Esophagus squamous epithelium (tissue), 4 donors: ENCODE measurements at regions not wholly inside any gene's neighbourhood (a gene's known extent, or its start where the extent isn't known, plus 50 kb on each side); places are given as distances from the start of the nearest gene placed in this dataset.

Experiments
- POLR2A ChIP-seq, 4 donors: fragments of 450-650 bp; IDR thresholded peaks; one replicate each; pipeline ENCODE4 v1.6.1; 2017; ENCODE audit warnings: antibody characterized with exemption in 4 of 4, mild to moderate bottlenecking in 4 of 4, moderate library complexity in 3 of 4
- TF ChIP-seq, protein P1 (sequence below), 6 experiments: fragments of 450-650 bp in 4 of 6; fragments of 200-600 bp in 2 of 6; sonication (generic) in 2 of 6; IDR thresholded peaks; one replicate each; pipeline ENCODE4 v1.5.1; 2016 to 2019; ENCODE audit warnings: antibody characterized with exemption in 6 of 6, mild to moderate bottlenecking in 4 of 6, moderate library complexity in 4 of 6

DNA sequence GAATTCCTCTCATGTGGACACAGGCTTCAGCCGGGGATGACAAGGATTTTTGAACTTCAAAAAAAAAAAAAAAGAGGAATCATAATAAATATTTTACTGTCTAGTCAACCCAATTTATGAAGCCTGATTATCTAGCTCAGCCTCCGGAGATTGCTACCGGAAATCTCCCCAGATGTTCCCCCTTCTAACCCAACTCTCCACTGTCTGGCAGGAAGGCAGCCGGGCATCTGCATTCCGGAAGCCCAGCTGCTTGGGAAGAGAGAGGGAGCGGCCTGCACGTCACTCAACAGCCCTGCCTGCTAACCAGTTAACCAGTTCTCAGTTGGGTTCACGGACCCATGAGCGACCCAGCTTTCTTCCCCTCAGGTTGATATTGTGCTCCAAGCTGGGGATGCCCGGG is 87.2 kb upstream of the POU3F3 start:
- TF ChIP-seq, protein P1, sequence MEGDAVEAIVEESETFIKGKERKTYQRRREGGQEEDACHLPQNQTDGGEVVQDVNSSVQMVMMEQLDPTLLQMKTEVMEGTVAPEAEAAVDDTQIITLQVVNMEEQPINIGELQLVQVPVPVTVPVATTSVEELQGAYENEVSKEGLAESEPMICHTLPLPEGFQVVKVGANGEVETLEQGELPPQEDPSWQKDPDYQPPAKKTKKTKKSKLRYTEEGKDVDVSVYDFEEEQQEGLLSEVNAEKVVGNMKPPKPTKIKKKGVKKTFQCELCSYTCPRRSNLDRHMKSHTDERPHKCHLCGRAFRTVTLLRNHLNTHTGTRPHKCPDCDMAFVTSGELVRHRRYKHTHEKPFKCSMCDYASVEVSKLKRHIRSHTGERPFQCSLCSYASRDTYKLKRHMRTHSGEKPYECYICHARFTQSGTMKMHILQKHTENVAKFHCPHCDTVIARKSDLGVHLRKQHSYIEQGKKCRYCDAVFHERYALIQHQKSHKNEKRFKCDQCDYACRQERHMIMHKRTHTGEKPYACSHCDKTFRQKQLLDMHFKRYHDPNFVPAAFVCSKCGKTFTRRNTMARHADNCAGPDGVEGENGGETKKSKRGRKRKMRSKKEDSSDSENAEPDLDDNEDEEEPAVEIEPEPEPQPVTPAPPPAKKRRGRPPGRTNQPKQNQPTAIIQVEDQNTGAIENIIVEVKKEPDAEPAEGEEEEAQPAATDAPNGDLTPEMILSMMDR (IDR thresholded peaks at IDR 0.05): no peak
- no peak for TF ChIP-seq POLR2A (IDR thresholded peaks at IDR 0.05)
